ENCODE measurements at regions not wholly inside any gene's neighbourhood (a gene's known extent, or its start where the extent isn't known, plus 50 kb on each side); places are given as distances from the start of the nearest gene placed in this dataset.

DNA sequence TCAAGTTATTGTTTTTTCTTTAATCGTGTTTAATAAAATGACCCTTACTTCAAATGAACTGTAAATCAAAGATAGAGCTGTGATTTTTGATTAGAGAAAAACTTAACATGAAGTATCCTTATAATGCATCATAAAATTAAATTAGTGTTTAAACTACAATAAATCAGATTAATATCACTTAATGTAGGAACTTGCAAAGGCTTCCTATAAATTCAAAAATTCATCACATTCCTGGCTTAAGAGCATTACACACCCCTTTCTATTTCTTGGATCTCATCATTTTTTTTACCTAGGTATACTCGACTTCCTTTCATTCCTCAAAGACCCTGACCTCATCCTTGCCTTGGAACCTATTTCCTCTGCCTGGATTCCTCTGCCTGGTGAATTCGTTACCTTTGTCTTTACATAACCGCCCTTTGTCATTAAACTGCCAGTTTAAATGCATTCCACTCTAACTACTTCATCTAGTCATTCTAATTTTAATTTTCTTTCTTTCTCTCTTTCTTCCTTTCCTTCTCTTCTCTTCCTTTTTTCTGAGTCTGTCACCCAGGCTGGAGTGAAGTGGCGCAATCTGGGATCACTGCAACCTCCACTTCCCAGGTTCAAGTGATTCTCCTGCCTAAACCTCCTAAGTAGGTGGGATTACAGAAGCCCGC is 1244.5 kb downstream of the OTOL1 start:
- no peak for DNase-seq (ENCODE audit: low read depth)
- no peak overlapping the region for H3K4me3 ChIP-seq (ENCODE audit: low read depth, low read length)
- TF ChIP-seq, protein P1, sequence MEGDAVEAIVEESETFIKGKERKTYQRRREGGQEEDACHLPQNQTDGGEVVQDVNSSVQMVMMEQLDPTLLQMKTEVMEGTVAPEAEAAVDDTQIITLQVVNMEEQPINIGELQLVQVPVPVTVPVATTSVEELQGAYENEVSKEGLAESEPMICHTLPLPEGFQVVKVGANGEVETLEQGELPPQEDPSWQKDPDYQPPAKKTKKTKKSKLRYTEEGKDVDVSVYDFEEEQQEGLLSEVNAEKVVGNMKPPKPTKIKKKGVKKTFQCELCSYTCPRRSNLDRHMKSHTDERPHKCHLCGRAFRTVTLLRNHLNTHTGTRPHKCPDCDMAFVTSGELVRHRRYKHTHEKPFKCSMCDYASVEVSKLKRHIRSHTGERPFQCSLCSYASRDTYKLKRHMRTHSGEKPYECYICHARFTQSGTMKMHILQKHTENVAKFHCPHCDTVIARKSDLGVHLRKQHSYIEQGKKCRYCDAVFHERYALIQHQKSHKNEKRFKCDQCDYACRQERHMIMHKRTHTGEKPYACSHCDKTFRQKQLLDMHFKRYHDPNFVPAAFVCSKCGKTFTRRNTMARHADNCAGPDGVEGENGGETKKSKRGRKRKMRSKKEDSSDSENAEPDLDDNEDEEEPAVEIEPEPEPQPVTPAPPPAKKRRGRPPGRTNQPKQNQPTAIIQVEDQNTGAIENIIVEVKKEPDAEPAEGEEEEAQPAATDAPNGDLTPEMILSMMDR (IDR thresholded peaks at IDR 0.05; ENCODE audit: insufficient read depth, low read depth, low read length): no peak

DNA sequence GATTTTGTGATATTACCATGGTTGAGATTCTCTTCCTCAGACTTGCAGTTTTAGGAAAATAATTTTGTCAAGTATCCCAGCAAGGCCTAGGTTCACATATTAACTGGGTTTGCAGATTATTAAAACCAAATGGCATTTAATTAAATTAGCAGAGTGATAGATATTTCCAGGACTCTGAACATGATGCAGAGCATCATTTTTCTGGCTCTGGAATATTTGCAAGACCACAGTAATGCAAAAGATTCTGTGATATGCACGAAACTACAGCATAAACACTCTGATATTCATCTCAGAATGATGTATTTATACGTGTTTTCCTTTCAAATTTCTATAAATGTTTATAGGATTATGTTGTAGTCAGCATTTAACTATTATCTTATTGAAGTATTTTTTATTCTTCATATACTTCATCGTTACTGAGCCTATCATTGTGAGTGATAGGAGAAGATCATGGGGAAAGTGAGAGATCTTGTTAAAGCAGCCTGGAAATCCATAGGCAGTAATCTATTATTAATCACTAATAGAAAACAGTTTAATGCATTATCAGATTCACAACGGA is 1245.6 kb downstream of the OTOL1 start:
- peak; percentile 34 for DNase-seq (ENCODE audit: low read depth)
- H3K4me3 ChIP-seq (ENCODE audit: low read depth, low read length): no peak overlapping the region

DNA sequence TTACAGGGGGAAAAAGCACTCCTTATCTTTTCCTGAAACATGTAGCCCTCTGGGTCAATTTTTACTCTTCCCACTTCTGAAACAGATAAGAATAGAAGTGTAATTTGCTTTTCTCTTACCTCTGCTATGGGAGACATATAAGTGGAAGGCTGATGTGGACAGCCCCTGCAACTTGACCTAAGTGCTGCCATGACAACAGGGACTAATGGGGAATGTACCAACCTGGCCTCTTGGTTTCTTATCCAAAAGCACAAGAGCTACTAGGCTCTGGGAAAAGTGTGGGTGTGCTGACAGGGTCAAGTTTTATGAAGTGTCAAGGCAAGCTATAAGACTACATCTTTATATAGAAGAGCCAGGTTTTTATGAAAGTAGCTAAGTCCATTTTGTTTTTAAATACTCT is 1246.5 kb downstream of the OTOL1 start:
- TF ChIP-seq, protein P1 (IDR thresholded peaks at IDR 0.05; ENCODE audit: insufficient read depth, low read depth, low read length): no peak
- no peak overlapping the region for H3K4me3 ChIP-seq (ENCODE audit: low read depth, low read length)
- DNase-seq (ENCODE audit: low read depth): peak; percentile 15

More for the DNA sequence above, 1245.6 kb downstream of the OTOL1 start:
- TF ChIP-seq, protein P1 (IDR thresholded peaks at IDR 0.05; ENCODE audit: insufficient read depth, low read depth, low read length): no peak

DNA sequence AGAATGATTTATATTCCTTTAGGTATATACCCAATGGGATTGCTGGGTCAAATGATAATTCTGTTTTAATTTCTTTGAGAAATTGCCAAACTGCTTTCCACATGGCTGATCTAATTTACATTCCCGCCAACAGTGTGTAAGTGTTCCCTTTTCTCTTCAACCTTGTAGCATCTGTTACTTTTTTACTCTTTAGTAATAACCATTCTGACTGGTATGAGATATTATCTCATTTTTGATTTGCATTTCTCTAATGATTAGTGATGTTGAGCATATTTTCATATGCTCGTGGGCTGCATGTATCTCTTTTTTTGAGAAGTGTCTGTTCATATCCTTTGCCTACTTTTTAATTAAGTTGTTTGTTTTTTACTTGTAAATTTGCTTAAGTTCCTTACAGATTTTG is 1264.2 kb downstream of the OTOL1 start:
- H3K4me3 ChIP-seq (ENCODE audit: low read depth, low read length): no peak overlapping the region
- TF ChIP-seq, protein P1 (IDR thresholded peaks at IDR 0.05; ENCODE audit: insufficient read depth, low read depth, low read length): no peak
- DNase-seq (ENCODE audit: low read depth): no peak

DNA sequence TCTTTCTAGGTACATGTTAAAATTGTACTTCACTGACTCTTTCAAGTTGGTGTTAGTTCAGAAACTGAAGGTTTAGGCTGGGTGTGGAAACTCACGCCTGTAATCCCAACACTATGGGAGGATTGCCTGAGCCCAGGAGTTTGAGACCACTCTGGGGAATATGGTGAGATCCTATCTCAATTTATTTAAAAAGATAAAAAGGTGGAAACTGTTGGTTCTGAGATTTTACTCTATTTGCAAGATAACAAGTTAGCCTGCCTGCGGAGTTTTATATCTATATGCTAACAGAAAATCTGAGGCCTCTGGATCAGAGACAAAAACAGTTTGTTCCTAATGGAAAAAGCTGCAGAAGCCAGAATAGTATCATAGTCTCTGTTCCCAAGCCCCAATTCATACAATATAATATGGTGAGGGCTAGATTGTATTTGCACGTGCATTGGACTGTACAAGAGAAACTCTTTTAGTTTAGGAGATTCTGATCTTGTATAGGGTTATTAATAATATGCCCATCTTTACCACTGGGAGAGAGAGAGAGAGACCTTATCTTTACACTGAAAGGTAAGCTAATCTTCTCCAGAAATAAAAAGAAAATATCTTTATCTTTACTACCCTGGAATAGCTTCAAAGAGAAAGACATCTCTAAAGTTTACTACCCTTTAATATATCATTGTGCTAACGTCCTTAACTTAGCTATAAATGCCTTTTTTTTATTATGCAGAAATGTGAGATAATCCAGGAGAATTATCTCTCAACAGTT is 1267.6 kb downstream of the OTOL1 start:
- TF ChIP-seq, protein P1 (IDR thresholded peaks at IDR 0.05; ENCODE audit: insufficient read depth, low read depth, low read length): no peak
- DNase-seq (ENCODE audit: low read depth): peak; percentile 36

DNA sequence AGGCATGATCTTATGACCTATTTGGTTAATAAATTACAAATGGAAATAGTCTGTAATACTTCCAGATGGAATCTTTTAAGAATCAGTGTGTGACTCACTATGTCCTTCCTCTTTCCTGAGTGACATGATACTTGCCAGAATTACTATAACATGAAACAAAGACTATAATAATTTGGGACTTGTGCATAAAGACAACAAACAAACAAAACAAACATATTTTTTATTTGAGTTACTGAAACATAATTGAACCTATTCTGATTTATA is 1268.1 kb downstream of the OTOL1 start:
- no peak for DNase-seq (ENCODE audit: low read depth)
- H3K4me3 ChIP-seq (ENCODE audit: low read depth, low read length): no peak overlapping the region
- TF ChIP-seq, protein P1 (IDR thresholded peaks at IDR 0.05; ENCODE audit: insufficient read depth, low read depth, low read length): no peak

More for the DNA sequence above, 1267.6 kb downstream of the OTOL1 start:
- H3K4me3 ChIP-seq (ENCODE audit: low read depth, low read length): no peak overlapping the region
